Right lobe of liver (tissue), 4 donors: ENCODE measurements at regions not wholly inside any gene's neighbourhood (a gene's known extent, or its start where the extent isn't known, plus 50 kb on each side); places are given as distances from the start of the nearest gene placed in this dataset.

ENCODE experiments used
- POLR2A ChIP-seq: fragments of 450-650 bp; IDR thresholded peaks from one replicate; pipeline ENCODE4 v1.6.1; 2017; ENCODE audit warnings: antibody characterized with exemption, mild to moderate bottlenecking
- TF ChIP-seq, protein P1 (sequence below), 4 donors: fragments of 200-600 bp in 3 of 4; fragments of 450-650 bp in 1 of 4; IDR thresholded peaks; one replicate each; pipeline versions ENCODE4 v1.5.1 to v1.8.0; 2016 to 2022; ENCODE audit warnings: antibody characterized with exemption in 4 of 4, mild to moderate bottlenecking in 2 of 4
- donor health status: DM: no; HTN: no; CAD: no.
- donor health status: DM: no; HTN: no; CAD: no.
- donor health status: DM: no; HTN: yes; CAD: no.

- TF ChIP-seq, protein P1, sequence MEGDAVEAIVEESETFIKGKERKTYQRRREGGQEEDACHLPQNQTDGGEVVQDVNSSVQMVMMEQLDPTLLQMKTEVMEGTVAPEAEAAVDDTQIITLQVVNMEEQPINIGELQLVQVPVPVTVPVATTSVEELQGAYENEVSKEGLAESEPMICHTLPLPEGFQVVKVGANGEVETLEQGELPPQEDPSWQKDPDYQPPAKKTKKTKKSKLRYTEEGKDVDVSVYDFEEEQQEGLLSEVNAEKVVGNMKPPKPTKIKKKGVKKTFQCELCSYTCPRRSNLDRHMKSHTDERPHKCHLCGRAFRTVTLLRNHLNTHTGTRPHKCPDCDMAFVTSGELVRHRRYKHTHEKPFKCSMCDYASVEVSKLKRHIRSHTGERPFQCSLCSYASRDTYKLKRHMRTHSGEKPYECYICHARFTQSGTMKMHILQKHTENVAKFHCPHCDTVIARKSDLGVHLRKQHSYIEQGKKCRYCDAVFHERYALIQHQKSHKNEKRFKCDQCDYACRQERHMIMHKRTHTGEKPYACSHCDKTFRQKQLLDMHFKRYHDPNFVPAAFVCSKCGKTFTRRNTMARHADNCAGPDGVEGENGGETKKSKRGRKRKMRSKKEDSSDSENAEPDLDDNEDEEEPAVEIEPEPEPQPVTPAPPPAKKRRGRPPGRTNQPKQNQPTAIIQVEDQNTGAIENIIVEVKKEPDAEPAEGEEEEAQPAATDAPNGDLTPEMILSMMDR (IDR thresholded peaks at IDR 0.05) = no peak
- TF ChIP-seq POLR2A = no peak
These were observed 110.1 kb upstream of the LMO4 start for GRCh38 chr1:87218618-87219017.
